ENCODE measurements at regions not wholly inside any gene's neighbourhood (a gene's known extent, or its start where the extent isn't known, plus 50 kb on each side); places are given as distances from the start of the nearest gene placed in this dataset.

- no peak for TF ChIP-seq CTCF (IDR thresholded peaks at IDR 0.05; ENCODE audit: low read depth, low read length, missing control alignments)
- no peak for DNase-seq (ENCODE audit: extremely low read depth, low read depth)
- H3K4me3 ChIP-seq (replicated peaks; ENCODE audit: low read depth, low read length), result no peak overlapping the region
Observed at GRCh38 chr2:65636024-65636423, 203.6 kb upstream of the SPRED2 start.

- TF ChIP-seq CTCF (IDR thresholded peaks at IDR 0.05; ENCODE audit: low read depth, low read length, missing control alignments), result no peak
- DNase-seq (ENCODE audit: extremely low read depth, low read depth), result no peak
- H3K4me3 ChIP-seq (replicated peaks; ENCODE audit: low read depth, low read length), result no peak overlapping the region
Observed at GRCh38 chr2:65634304-65634703, 201.9 kb upstream of the SPRED2 start.

- peak; percentile 27 for DNase-seq (ENCODE audit: extremely low read depth, low read depth)
- no peak overlapping the region for H3K4me3 ChIP-seq (replicated peaks; ENCODE audit: low read depth, low read length)
- TF ChIP-seq CTCF (IDR thresholded peaks at IDR 0.05; ENCODE audit: low read depth, low read length, missing control alignments), result no peak
Observed at GRCh38 chr2:65630643-65631042, 198.2 kb upstream of the SPRED2 start.

GRCh38 chr2:65628156-65628555, 195.8 kb upstream of the SPRED2 start:
- no peak for DNase-seq (ENCODE audit: extremely low read depth, low read depth)
- TF ChIP-seq CTCF (IDR thresholded peaks at IDR 0.05; ENCODE audit: low read depth, low read length, missing control alignments), result no peak
- H3K4me3 ChIP-seq (replicated peaks; ENCODE audit: low read depth, low read length), result no peak overlapping the region

- no peak for TF ChIP-seq CTCF (IDR thresholded peaks at IDR 0.05; ENCODE audit: low read depth, low read length, missing control alignments)
- DNase-seq (ENCODE audit: extremely low read depth, low read depth), result no peak
- no peak overlapping the region for H3K4me3 ChIP-seq (replicated peaks; ENCODE audit: low read depth, low read length)
Observed at GRCh38 chr2:65626831-65627230, 194.4 kb upstream of the SPRED2 start.

- DNase-seq (ENCODE audit: extremely low read depth, low read depth), result no peak
- no peak for TF ChIP-seq CTCF (IDR thresholded peaks at IDR 0.05; ENCODE audit: low read depth, low read length, missing control alignments)
- H3K4me3 ChIP-seq (replicated peaks; ENCODE audit: low read depth, low read length), result no peak overlapping the region
Observed at GRCh38 chr2:65625982-65626381, 193.6 kb upstream of the SPRED2 start.

GRCh38 chr2:65622951-65623535, 190.6 kb upstream of the SPRED2 start:
- no peak for TF ChIP-seq CTCF (IDR thresholded peaks at IDR 0.05; ENCODE audit: low read depth, low read length, missing control alignments)
- no peak for DNase-seq (ENCODE audit: extremely low read depth, low read depth)
- no peak overlapping the region for H3K4me3 ChIP-seq (replicated peaks; ENCODE audit: low read depth, low read length)

Data from HFF-Myc (cell line).